ENCODE measurements at regions not wholly inside any gene's neighbourhood (a gene's known extent, or its start where the extent isn't known, plus 50 kb on each side); places are given as distances from the start of the nearest gene placed in this dataset.
"Not testable (repeated sequence)": the region's sequence is repeated elsewhere in the genome, so short reads cannot be mapped to it uniquely, and the experiment has no call there.

DNA sequence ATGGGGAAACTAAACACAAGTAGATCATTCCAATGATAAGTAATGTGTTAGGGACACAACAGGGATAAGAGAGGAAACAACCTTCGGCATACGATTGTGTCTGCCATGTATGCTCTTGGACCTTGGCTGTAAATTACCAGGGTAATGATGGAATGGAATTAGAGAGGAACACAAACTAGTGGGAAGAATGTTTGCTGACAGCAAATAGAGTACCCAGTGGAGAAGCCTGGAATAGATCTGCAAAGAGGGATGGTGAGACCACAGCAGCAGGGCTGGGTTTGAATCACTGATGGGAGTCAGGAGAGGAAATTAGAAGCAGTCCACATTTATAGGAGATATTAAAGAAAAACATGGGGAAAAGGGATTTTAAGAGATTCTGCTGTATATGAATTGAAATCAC lies 172.8 kb downstream of the LRIG3 start:
- H3K4me1 ChIP-seq (ENCODE audit: control insufficient read depth, insufficient read depth, low read length): peaks cover 2% of the 10 kb centered on the region; the same call in 1 of the 2 replicates
- no CpG with 5 or more reads among the region's 2 CpGs for WGBS (ENCODE audit: insufficient coverage, insufficient read length)
- no peaks in the 10 kb centered on the region for H3K9me3 ChIP-seq (ENCODE audit: control insufficient read depth, insufficient read depth, low read length)
- no peaks in the 10 kb centered on the region for H3K36me3 ChIP-seq (ENCODE audit: control insufficient read depth, insufficient read depth, low read length)
- no peak overlapping the region for H3K4me3 ChIP-seq (ENCODE audit: low read length)
- no peak for DNase-seq (ENCODE audit: low read depth, low spot score)
- no peak overlapping the region for H3K27ac ChIP-seq (ENCODE audit: low read length)
- no peaks in the 10 kb centered on the region for H3K27me3 ChIP-seq (ENCODE audit: control insufficient read depth, insufficient read depth, low read length)

DNA sequence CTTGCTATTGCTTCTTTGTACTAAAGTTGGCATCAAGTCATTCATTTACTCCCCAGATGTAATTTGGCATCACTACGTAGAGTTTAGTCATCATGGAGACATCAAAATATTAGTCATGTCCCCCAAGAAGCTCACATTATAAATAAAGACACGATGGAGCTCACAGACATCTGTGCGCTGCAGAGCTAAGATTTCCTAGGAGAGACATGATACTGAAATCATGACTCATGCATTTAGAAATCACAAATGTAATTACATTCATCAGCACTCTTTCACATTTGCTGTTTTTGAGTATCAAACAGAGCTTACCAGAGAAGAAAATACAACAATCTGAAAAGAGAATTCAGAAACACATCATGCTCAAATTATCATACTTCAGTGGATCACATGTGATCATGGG lies 169.8 kb downstream of the LRIG3 start:
- no CpG with 5 or more reads among the region's 3 CpGs for WGBS (ENCODE audit: insufficient coverage, insufficient read length)
- no peaks in the 10 kb centered on the region for H3K36me3 ChIP-seq (ENCODE audit: control insufficient read depth, insufficient read depth, low read length)
- H3K27ac ChIP-seq (ENCODE audit: low read length): no peak overlapping the region
- H3K27me3 ChIP-seq (ENCODE audit: control insufficient read depth, insufficient read depth, low read length): no peaks in the 10 kb centered on the region
- no peaks in the 10 kb centered on the region for H3K4me1 ChIP-seq (ENCODE audit: control insufficient read depth, insufficient read depth, low read length)
- no peak for DNase-seq (ENCODE audit: low read depth, low spot score)
- H3K4me3 ChIP-seq (ENCODE audit: low read length): no peak overlapping the region
- H3K9me3 ChIP-seq (ENCODE audit: control insufficient read depth, insufficient read depth, low read length): no peaks in the 10 kb centered on the region

DNA sequence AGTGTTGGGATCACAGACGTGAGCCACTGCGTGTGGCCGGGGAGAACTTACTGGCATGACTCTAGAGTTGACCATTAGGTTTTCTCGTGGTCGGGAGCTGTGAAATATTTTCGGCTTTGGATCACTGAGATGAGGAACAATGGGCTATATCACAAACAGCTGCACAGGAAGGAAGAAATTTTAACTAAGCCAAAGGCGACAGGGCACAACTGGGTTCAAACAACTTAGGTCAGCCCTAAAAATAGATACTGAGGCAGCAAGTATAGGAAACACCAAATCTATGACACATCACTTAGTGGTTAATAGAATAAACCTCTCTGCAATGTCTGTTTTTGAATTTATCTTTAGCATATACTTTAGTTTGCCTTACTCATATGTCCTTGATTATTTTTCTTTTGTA lies 162.9 kb downstream of the LRIG3 start:
- no peak for DNase-seq (ENCODE audit: low read depth, low spot score)
- H3K4me3 ChIP-seq (ENCODE audit: low read length): no peak overlapping the region
- H3K36me3 ChIP-seq (ENCODE audit: control insufficient read depth, insufficient read depth, low read length): no peaks in the 10 kb centered on the region
- H3K9me3 ChIP-seq (ENCODE audit: control insufficient read depth, insufficient read depth, low read length): no peaks in the 10 kb centered on the region
- no peaks in the 10 kb centered on the region for H3K4me1 ChIP-seq (ENCODE audit: control insufficient read depth, insufficient read depth, low read length)
- no peaks in the 10 kb centered on the region for H3K27me3 ChIP-seq (ENCODE audit: control insufficient read depth, insufficient read depth, low read length)
- no peak overlapping the region for H3K27ac ChIP-seq (ENCODE audit: low read length)
- no CpG with 5 or more reads among the region's 7 CpGs for WGBS (ENCODE audit: insufficient coverage, insufficient read length)

DNA sequence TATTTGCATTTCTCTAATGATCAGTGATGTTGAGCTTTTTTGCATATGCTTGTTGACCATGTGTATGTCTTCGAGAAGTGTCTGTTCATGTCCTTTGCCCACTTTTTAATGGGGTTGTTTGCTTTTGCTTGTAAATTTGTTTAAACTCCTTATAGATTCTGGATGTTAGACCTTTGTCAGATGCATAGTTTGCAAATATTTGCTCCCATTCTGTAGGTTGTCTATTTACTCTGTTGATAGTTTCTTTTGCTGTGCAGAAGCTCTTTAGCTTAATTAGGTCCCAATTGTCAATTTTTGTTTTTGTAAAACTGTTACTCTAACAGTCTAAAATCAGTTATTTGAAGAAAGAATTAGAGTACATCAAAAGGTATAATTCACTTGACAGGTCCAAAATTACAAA lies 160.6 kb downstream of the LRIG3 start:
- DNase-seq (ENCODE audit: low read depth, low spot score); H3K9me3 ChIP-seq (ENCODE audit: control insufficient read depth, insufficient read depth, low read length): not testable (repeated sequence)
- no CpG with 5 or more reads among the region's 1 CpG for WGBS (ENCODE audit: insufficient coverage, insufficient read length)

DNA sequence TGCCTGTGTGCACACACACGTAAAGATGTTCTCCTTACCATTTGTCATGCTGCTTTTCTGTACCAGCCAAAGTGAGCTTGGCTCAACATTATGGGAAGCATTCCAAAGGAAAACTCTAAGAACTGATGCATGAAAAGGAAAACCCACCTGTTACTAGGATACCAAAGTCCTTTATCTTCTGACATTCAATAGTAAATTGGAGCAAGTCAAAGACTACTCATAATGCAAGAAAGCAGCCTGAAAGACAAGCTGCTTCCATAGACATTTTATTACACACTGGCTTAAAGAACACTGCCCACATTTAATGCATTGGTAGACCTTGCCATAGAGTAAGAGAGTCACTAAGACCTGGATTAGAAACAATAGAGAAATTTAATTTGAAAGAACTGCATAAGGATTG lies 159.0 kb downstream of the LRIG3 start:
- DNase-seq (ENCODE audit: low read depth, low spot score): no peak
- Histone ChIP-seq H3K27ac (ENCODE audit: low read length) (no peak overlapping the region), H3K4me1 (ENCODE audit: control insufficient read depth, insufficient read depth, low read length) (no peaks in the 10 kb centered on the region), H3K9me3 (ENCODE audit: control insufficient read depth, insufficient read depth, low read length) (no peaks in the 10 kb centered on the region), H3K36me3 (ENCODE audit: control insufficient read depth, insufficient read depth, low read length) (no peaks in the 10 kb centered on the region), H3K4me3 (ENCODE audit: low read length) (no peak overlapping the region), H3K27me3 (ENCODE audit: control insufficient read depth, insufficient read depth, low read length) (no peaks in the 10 kb centered on the region)
- WGBS (ENCODE audit: insufficient coverage, insufficient read length): no CpG with 5 or more reads among the region's 1 CpG

More for the DNA sequence above, 160.6 kb downstream of the LRIG3 start:
- not testable (repeated sequence) for H3K4me1 ChIP-seq (ENCODE audit: control insufficient read depth, insufficient read depth, low read length); H3K27me3 ChIP-seq (ENCODE audit: control insufficient read depth, insufficient read depth, low read length); H3K36me3 ChIP-seq (ENCODE audit: control insufficient read depth, insufficient read depth, low read length); H3K4me3 ChIP-seq (ENCODE audit: low read length); H3K27ac ChIP-seq (ENCODE audit: low read length)

DNA sequence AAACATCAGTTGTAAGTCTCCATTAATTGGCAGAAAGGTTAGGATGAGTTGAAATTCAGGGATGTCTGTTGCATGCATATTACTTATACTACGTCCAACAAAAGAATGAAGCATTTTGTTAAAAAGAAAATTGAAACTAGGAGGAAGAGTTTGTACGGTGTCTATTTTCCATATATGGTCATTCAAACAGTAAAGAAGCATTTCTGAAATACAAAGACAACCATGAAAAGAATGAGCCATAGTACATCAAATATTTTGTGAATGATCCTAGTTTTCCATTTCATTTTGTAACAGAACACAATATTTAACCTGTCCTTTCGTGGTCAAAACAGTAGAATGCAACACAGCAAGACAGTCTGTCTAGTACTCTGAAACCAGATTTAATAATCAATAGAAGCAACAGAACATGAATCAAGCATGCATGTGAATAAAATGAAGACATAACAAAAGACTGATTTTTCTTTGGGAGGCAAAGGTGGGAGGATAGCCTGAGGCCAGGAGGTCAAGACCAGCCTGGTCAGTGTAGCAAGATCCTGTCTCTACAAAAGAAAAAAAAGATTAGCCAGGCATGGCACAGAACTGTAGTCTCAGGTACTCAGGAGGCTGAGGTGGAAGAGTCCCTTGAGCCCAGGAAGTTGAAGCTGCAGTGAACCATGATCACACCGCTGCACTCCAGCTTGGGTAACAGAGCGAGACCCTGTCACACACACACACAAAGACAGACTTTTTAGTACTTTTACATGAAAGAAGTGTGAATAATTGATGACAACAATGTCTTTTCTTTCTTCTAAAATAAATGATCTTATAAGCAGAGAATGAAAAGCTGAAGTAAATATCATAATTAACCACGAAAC lies 156.0 kb downstream of the LRIG3 start:
- no CpG with 5 or more reads among the region's 6 CpGs for WGBS (ENCODE audit: insufficient coverage, insufficient read length)
- no peak for DNase-seq (ENCODE audit: low read depth, low spot score)
- no peaks in the 10 kb centered on the region for H3K36me3 ChIP-seq (ENCODE audit: control insufficient read depth, insufficient read depth, low read length)
- H3K4me1 ChIP-seq (ENCODE audit: control insufficient read depth, insufficient read depth, low read length): no peaks in the 10 kb centered on the region
- no peak overlapping the region for H3K27ac ChIP-seq (ENCODE audit: low read length)
- H3K9me3 ChIP-seq (ENCODE audit: control insufficient read depth, insufficient read depth, low read length): no peaks in the 10 kb centered on the region
- no peak overlapping the region for H3K4me3 ChIP-seq (ENCODE audit: low read length)
- H3K27me3 ChIP-seq (ENCODE audit: control insufficient read depth, insufficient read depth, low read length): no peaks in the 10 kb centered on the region

DNA sequence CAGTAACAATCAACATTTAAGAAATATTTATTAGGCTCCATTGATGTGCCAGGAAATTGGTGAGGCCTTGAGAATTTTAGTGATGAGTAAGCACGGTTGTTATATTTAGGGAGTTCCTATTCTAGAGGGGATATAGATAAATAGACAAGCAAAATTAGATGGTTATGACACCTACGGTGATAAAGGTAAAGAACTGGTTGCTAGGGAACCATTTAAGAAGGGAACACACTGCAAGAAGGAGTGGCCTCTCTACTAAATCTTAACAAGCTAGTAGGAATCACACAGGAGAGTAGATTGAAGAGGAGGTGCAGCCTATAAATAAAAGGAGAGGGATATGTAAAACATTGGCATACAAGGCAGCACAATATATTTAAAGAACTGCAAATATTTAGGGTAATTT lies 155.2 kb downstream of the LRIG3 start:
- Histone ChIP-seq H3K4me3 (ENCODE audit: low read length) (no peak overlapping the region), H3K27ac (ENCODE audit: low read length) (no peak overlapping the region), H3K9me3 (ENCODE audit: control insufficient read depth, insufficient read depth, low read length) (no peaks in the 10 kb centered on the region), H3K4me1 (ENCODE audit: control insufficient read depth, insufficient read depth, low read length) (no peaks in the 10 kb centered on the region), H3K27me3 (ENCODE audit: control insufficient read depth, insufficient read depth, low read length) (no peaks in the 10 kb centered on the region), H3K36me3 (ENCODE audit: control insufficient read depth, insufficient read depth, low read length) (no peaks in the 10 kb centered on the region)
- no CpG with 5 or more reads among the region's 2 CpGs for WGBS (ENCODE audit: insufficient coverage, insufficient read length)
- no peak for DNase-seq (ENCODE audit: low read depth, low spot score)

DNA sequence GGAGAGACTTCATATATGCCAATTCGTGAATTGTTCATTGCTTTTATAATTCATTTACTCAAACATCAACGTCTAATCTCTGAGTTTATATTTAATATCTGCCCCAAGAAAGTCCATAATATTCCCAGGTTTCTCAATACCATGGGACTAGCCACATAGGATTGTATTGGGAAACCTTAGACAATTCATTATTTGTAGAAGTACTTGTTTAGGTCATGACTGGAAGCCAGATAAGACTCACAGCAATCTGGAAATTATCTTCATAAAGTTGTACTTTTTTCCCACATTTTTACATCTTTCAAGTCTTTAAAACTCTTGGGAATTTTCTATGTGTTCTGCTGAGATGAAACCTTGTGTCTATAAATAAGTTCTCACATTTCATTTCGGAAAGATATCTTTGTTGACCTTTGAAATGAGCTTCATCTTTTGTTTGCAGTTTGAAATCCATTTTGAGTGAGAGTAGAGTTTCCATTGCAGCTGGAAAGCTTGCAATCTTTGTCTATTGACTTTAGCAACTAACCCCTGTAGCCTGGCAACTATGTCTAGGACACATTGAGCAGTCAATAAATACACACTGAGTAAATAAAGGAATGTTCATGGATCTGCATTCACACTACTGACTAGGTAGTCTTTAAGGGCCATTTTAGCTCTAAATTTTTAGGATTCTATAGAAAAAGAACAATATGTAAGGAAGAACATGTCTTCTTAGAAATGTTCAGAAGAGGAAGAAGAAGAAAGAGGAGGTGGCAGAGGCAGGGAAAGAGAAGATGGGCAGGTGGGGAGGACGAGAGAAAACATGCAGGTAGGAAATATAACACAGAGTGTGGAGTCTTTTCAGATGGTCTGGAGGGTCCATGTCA lies 154.4 kb downstream of the LRIG3 start:
- no peak overlapping the region for H3K27ac ChIP-seq (ENCODE audit: low read length)

DNA sequence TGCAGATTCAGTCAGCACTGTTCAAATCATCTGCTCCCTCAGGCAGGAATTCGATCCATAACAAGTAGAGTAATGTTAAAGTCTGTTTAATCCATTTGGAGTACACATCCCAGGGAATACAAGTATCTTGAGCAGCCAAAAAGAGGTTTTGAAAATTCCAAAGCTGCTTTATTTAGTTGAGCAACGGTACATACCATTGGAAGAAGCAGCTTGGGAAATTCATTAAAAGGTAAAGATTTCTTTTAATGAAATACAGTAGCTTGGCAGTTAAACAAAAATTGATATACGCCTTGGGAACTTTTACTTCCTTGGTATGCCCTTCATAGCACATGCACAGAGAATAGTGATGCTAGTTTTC lies 153.8 kb downstream of the LRIG3 start:
- no peak overlapping the region for H3K27ac ChIP-seq (ENCODE audit: low read length)
- H3K36me3 ChIP-seq (ENCODE audit: control insufficient read depth, insufficient read depth, low read length): no peaks in the 10 kb centered on the region
- no peaks in the 10 kb centered on the region for H3K4me1 ChIP-seq (ENCODE audit: control insufficient read depth, insufficient read depth, low read length)
- no peaks in the 10 kb centered on the region for H3K9me3 ChIP-seq (ENCODE audit: control insufficient read depth, insufficient read depth, low read length)
- no peaks in the 10 kb centered on the region for H3K27me3 ChIP-seq (ENCODE audit: control insufficient read depth, insufficient read depth, low read length)
- DNase-seq (ENCODE audit: low read depth, low spot score): no peak
- H3K4me3 ChIP-seq (ENCODE audit: low read length): no peak overlapping the region
- WGBS (ENCODE audit: insufficient coverage, insufficient read length): no CpG with 5 or more reads among the region's 3 CpGs

More for the DNA sequence above, 154.4 kb downstream of the LRIG3 start:
- Histone ChIP-seq H3K4me3 (ENCODE audit: low read length) (no peak overlapping the region), H3K4me1 (ENCODE audit: control insufficient read depth, insufficient read depth, low read length) (no peaks in the 10 kb centered on the region), H3K36me3 (ENCODE audit: control insufficient read depth, insufficient read depth, low read length) (no peaks in the 10 kb centered on the region), H3K9me3 (ENCODE audit: control insufficient read depth, insufficient read depth, low read length) (no peaks in the 10 kb centered on the region), H3K27me3 (ENCODE audit: control insufficient read depth, insufficient read depth, low read length) (no peaks in the 10 kb centered on the region)
- DNase-seq (ENCODE audit: low read depth, low spot score): no peak
- WGBS (ENCODE audit: insufficient coverage, insufficient read length): 100% methylated on average over 1 of the region's 4 CpGs

DNA sequence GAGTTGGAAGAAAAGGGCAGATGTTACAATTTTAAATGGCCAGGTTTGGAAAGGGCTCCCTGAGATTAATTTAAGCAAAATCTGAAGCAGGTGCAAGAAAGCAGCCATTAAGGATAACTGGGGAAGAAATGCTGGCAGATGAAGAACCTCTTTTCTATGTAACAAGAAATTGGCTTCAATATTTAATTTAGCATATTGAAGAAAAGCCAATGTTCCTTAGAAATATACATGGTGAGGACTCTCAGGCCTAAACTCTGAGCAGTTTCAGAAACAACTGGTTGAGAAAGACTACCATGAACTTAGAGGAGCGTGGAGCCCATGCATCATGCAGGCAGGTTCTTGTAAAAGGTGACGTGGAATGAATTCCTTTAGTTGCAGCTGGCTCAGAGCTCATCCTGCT lies 152.8 kb downstream of the LRIG3 start:
- H3K36me3 ChIP-seq (ENCODE audit: control insufficient read depth, insufficient read depth, low read length): no peaks in the 10 kb centered on the region
- H3K4me3 ChIP-seq (ENCODE audit: low read length): no peak overlapping the region
- H3K27ac ChIP-seq (ENCODE audit: low read length): no peak overlapping the region
- no peak for DNase-seq (ENCODE audit: low read depth, low spot score)
- no CpG with 5 or more reads among the region's 2 CpGs for WGBS (ENCODE audit: insufficient coverage, insufficient read length)
- no peaks in the 10 kb centered on the region for H3K27me3 ChIP-seq (ENCODE audit: control insufficient read depth, insufficient read depth, low read length)
- no peaks in the 10 kb centered on the region for H3K9me3 ChIP-seq (ENCODE audit: control insufficient read depth, insufficient read depth, low read length)
- no peaks in the 10 kb centered on the region for H3K4me1 ChIP-seq (ENCODE audit: control insufficient read depth, insufficient read depth, low read length)
